SU-DHL-6 (cell line): ENCODE measurements at regions not wholly inside any gene's neighbourhood (a gene's known extent, or its start where the extent isn't known, plus 50 kb on each side); places are given as distances from the start of the nearest gene placed in this dataset.

Experiments used
- H2AFZ ChIP-seq: fragments of 200-600 bp; sonication (generic); 2 replicates; pipeline ENCODE4 v1.6.1; 2014; ENCODE audit warnings: low read depth, mild to moderate bottlenecking, moderate library complexity, mixed read lengths, antibody characterized with exemption, low read length; ENCODE audit not compliant: severe bottlenecking
- H3F3A ChIP-seq: fragments of 200-600 bp; shearing (Covaris generic); 2 replicates; pipeline ENCODE4 v1.6.0; 2016; ENCODE audit warnings: antibody characterized with exemption, mild to moderate bottlenecking; ENCODE audit not compliant: insufficient read depth
- H3K27ac ChIP-seq: fragments of 200-600 bp; sonication (generic); 2 replicates; pipeline ENCODE4 v1.5.1; 2016; ENCODE audit warnings: low read depth, mild to moderate bottlenecking, low read length, moderate library complexity, mixed read lengths
- H3K27me3 ChIP-seq: fragments of 200-600 bp; sonication (generic), shearing (Covaris generic); 2 replicates; pipeline ENCODE4 v1.6.0; 2014; ENCODE audit warnings: mild to moderate bottlenecking, low read length
- H3K36me3 ChIP-seq: fragments of 200-600 bp; sonication (generic); 2 replicates; pipeline ENCODE4 v1.6.1; 2014; ENCODE audit warnings: mild to moderate bottlenecking, low read length, mixed read lengths
- H3K4me2 ChIP-seq: fragments of 300-600, 200-600 bp; shearing (Covaris generic), sonication (generic); 2 replicates; pipeline ENCODE4 v1.6.0; 2014; ENCODE audit warnings: low read length, low read depth, mild to moderate bottlenecking; ENCODE audit not compliant: poor library complexity, severe bottlenecking
- H3K4me3 ChIP-seq: fragments of 200-600 bp; sonication (generic); 2 replicates; pipeline ENCODE4 v1.5.1; 2014; ENCODE audit warnings: antibody characterized with exemption, low read length, mild to moderate bottlenecking, mixed read lengths; ENCODE audit not compliant: insufficient read depth, poor library complexity, severe bottlenecking
- H3K79me2 ChIP-seq: fragments of 200-600 bp; sonication (generic); 2 replicates; pipeline ENCODE4 v1.6.1; 2014; ENCODE audit warnings: mild to moderate bottlenecking, low read length, moderate library complexity; ENCODE audit not compliant: insufficient read depth
- H3K9ac ChIP-seq: fragments of 200-600 bp; sonication (generic); 2 replicates; pipeline ENCODE4 v1.7.0; 2014; ENCODE audit warnings: mild to moderate bottlenecking, low read length
- H3K9me2 ChIP-seq: fragments of 200-600 bp; sonication (generic); replicated peaks from 2 replicates; pipeline ENCODE4 v1.6.1; 2014; ENCODE audit warnings: low read length; ENCODE audit not compliant: insufficient read depth
- H3K9me3 ChIP-seq: fragments of 200-600 bp; sonication (generic); 2 replicates; pipeline ENCODE4 v1.6.1; 2014; ENCODE audit warnings: low read length, mixed read lengths; ENCODE audit not compliant: insufficient read depth
- H4K20me1 ChIP-seq: fragments of 200-600 bp; sonication (generic); 2 replicates; pipeline ENCODE4 v1.6.1; 2014; ENCODE audit warnings: low read depth, mild to moderate bottlenecking, antibody characterized with exemption, low read length, moderate library complexity, mixed read lengths
- EZH2phosphoT487 ChIP-seq: fragments of 200-600 bp; sonication (generic), shearing (Covaris generic); conservative IDR thresholded peaks from 2 replicates; pipeline ENCODE4 v1.6.1; 2018; ENCODE audit warnings: mild to moderate bottlenecking, antibody characterized with exemption, low read length, moderate library complexity, mixed read lengths
- TF ChIP-seq, protein P1 (sequence below): fragments of 200-600 bp; sonication (generic); IDR thresholded peaks from one replicate; pipeline ENCODE4 v1.5.1; 2017; ENCODE audit warnings: antibody characterized with exemption, mild to moderate bottlenecking, low read length, moderate library complexity; ENCODE audit not compliant: insufficient read depth, poor library complexity, severe bottlenecking

- Histone ChIP-seq H4K20me1 (no peaks in the 10 kb centered on the region), H2AFZ (no peak overlapping the region), H3K4me3 (no peak overlapping the region), H3K9me3 (no peaks in the 10 kb centered on the region), H3K9me2 (no peaks in the 10 kb centered on the region), H3K9ac (no peak overlapping the region), H3K4me2 (no peak overlapping the region), H3K36me3 (no peaks in the 10 kb centered on the region), H3K27me3 (no peaks in the 10 kb centered on the region), H3F3A (no peaks in the 10 kb centered on the region), H3K27ac (no peak overlapping the region), H3K79me2 (no peaks in the 10 kb centered on the region)
- no peak for TF ChIP-seq EZH2phosphoT487
- TF ChIP-seq, protein P1, sequence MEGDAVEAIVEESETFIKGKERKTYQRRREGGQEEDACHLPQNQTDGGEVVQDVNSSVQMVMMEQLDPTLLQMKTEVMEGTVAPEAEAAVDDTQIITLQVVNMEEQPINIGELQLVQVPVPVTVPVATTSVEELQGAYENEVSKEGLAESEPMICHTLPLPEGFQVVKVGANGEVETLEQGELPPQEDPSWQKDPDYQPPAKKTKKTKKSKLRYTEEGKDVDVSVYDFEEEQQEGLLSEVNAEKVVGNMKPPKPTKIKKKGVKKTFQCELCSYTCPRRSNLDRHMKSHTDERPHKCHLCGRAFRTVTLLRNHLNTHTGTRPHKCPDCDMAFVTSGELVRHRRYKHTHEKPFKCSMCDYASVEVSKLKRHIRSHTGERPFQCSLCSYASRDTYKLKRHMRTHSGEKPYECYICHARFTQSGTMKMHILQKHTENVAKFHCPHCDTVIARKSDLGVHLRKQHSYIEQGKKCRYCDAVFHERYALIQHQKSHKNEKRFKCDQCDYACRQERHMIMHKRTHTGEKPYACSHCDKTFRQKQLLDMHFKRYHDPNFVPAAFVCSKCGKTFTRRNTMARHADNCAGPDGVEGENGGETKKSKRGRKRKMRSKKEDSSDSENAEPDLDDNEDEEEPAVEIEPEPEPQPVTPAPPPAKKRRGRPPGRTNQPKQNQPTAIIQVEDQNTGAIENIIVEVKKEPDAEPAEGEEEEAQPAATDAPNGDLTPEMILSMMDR = no peak
Measured at GRCh38 chr16:51302042-51302441, 151.0 kb upstream of the SALL1 start.

DNA sequence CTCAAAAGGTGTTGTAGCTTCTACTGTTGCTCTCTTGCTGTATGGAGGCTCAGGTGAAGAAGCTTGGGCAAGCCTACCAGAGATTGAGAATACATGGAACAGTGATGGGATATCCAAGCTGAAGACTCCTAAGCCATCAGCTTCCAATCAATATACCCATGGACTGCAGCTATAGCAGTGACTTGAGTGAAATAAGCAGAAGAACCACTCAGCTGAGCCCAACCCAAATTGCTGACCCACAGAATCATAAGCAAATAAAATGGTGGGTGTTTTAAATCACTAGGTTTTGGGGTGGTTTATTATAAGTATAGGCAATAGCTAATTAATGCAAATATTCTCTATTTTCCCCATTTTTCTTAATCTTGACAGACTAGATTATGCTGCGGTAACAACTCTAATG is 147.7 kb upstream of the SALL1 start:
- H4K20me1 ChIP-seq = no peaks in the 10 kb centered on the region
- no peaks in the 10 kb centered on the region for H3K9me2 ChIP-seq
- no peak overlapping the region for H3K4me3 ChIP-seq
- no peak overlapping the region for H3K4me2 ChIP-seq
- H3K9ac ChIP-seq = no peak overlapping the region
- no peaks in the 10 kb centered on the region for H3K79me2 ChIP-seq
- no peak overlapping the region for H2AFZ ChIP-seq
- no peaks in the 10 kb centered on the region for H3K9me3 ChIP-seq
- TF ChIP-seq EZH2phosphoT487 = no peak
- TF ChIP-seq, protein P1 = no peak
- H3K27ac ChIP-seq = no peak overlapping the region
- no peaks in the 10 kb centered on the region for H3F3A ChIP-seq
- H3K36me3 ChIP-seq = no peaks in the 10 kb centered on the region
- H3K27me3 ChIP-seq = no peaks in the 10 kb centered on the region

DNA sequence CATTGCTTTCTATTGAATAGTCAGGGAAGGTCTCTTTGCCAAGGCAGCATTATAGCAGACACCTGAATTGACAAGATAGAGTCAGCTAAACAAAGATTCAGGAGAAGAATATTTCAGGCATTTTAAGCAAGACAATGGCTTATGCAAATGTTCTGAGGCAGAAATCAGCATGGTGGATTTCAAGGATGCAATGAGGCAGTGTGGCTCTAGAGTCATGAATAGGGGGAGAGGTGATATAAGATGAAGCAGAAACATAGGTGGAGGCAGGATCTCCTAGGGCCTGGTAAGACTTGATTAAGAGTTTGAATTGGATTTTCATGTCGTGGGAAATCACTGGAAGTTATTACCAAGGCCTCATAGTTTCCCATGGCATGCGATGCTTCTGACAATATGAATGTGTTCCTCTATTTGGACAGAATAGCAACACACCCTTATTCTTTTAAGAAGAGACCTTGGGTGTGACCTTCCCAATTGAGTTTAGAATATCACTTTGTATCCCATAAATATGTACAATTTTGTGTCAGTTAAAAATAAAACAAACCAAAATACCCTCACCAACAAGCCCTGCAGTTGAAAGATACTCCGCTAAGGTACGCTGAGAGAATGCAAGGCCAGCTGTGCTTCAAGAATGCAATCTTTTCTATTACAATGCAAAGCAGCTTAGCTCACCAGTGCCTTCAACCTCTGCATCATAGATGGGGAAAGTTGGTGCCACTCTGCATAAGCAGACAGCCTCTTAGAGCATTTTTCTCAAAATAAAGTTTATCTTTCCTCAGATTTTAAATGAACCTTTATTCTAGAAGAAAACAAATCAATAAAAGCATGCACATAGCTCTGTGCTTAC is 139.6 kb upstream of the SALL1 start:
- H3K36me3 ChIP-seq = no peaks in the 10 kb centered on the region
- no peaks in the 10 kb centered on the region for H3K9me2 ChIP-seq
- no peaks in the 10 kb centered on the region for H3K27me3 ChIP-seq
- no peak for TF ChIP-seq EZH2phosphoT487
- TF ChIP-seq, protein P1 = no peak
- H3F3A ChIP-seq = no peaks in the 10 kb centered on the region
- no peak overlapping the region for H2AFZ ChIP-seq
- no peaks in the 10 kb centered on the region for H3K79me2 ChIP-seq
- H4K20me1 ChIP-seq = no peaks in the 10 kb centered on the region
- H3K9ac ChIP-seq = no peak overlapping the region
- H3K9me3 ChIP-seq = no peaks in the 10 kb centered on the region
- no peak overlapping the region for H3K4me3 ChIP-seq
- no peak overlapping the region for H3K27ac ChIP-seq
- no peak overlapping the region for H3K4me2 ChIP-seq
